ENCODE measurements at regions not wholly inside any gene's neighbourhood (a gene's known extent, or its start where the extent isn't known, plus 50 kb on each side); places are given as distances from the start of the nearest gene placed in this dataset.
"Not testable (repeated sequence)": the region's sequence is repeated elsewhere in the genome, so short reads cannot be mapped to it uniquely, and the experiment has no call there.

GRCh38 chr3:105979961-105980360 lies 111.1 kb upstream of the CBLB start:
- H3K9me3 ChIP-seq (replicated peaks; ENCODE audit: low read length): peaks cover 2% of the 10 kb centered on the region
- H3K4me1 ChIP-seq (ENCODE audit: control insufficient read depth, insufficient read depth, low read length): no peaks in the 10 kb centered on the region
- no peaks in the 10 kb centered on the region for H3K27me3 ChIP-seq (ENCODE audit: control insufficient read depth, insufficient read depth, low read length)
- no peak overlapping the region for H3K4me3 ChIP-seq (ENCODE audit: low read length)
- no peak overlapping the region for H3K4me2 ChIP-seq (ENCODE audit: low read length)
- no peak overlapping the region for H3K9ac ChIP-seq (ENCODE audit: low read depth, low read length)
- no peaks in the 10 kb centered on the region for H3K36me3 ChIP-seq (ENCODE audit: insufficient read depth, low read length)

GRCh38 chr3:105982207-105982606 lies 113.4 kb upstream of the CBLB start:
- no peak overlapping the region for H3K4me2 ChIP-seq (ENCODE audit: low read length)
- no peaks in the 10 kb centered on the region for H3K27me3 ChIP-seq (ENCODE audit: control insufficient read depth, insufficient read depth, low read length)
- no peak overlapping the region for H3K9ac ChIP-seq (ENCODE audit: low read depth, low read length)
- peaks cover 2% of the 10 kb centered on the region for H3K9me3 ChIP-seq (replicated peaks; ENCODE audit: low read length)
- H3K4me1 ChIP-seq (ENCODE audit: control insufficient read depth, insufficient read depth, low read length): no peaks in the 10 kb centered on the region
- no peaks in the 10 kb centered on the region for H3K36me3 ChIP-seq (ENCODE audit: insufficient read depth, low read length)
- H3K4me3 ChIP-seq (ENCODE audit: low read length): no peak overlapping the region

- Histone ChIP-seq H3K27me3 (ENCODE audit: control insufficient read depth, insufficient read depth, low read length) (no peaks in the 10 kb centered on the region), H3K9ac (ENCODE audit: low read depth, low read length) (no peak overlapping the region), H3K4me2 (ENCODE audit: low read length) (no peak overlapping the region), H3K36me3 (ENCODE audit: insufficient read depth, low read length) (no peaks in the 10 kb centered on the region), H3K4me1 (ENCODE audit: control insufficient read depth, insufficient read depth, low read length) (no peaks in the 10 kb centered on the region), H3K9me3 (replicated peaks; ENCODE audit: low read length) (peaks cover 2% of the 10 kb centered on the region), H3K4me3 (ENCODE audit: low read length) (no peak overlapping the region)
Observed at GRCh38 chr3:105984837-105985236, 116.0 kb upstream of the CBLB start.

- H3K4me2 ChIP-seq (ENCODE audit: low read length); H3K27me3 ChIP-seq (ENCODE audit: control insufficient read depth, insufficient read depth, low read length); H3K4me3 ChIP-seq (ENCODE audit: low read length); H3K9me3 ChIP-seq (replicated peaks; ENCODE audit: low read length); H3K36me3 ChIP-seq (ENCODE audit: insufficient read depth, low read length); H3K9ac ChIP-seq (ENCODE audit: low read depth, low read length); H3K4me1 ChIP-seq (ENCODE audit: control insufficient read depth, insufficient read depth, low read length): not testable (repeated sequence)
Observed at GRCh38 chr3:105986343-105986742, 117.5 kb upstream of the CBLB start.

- Histone ChIP-seq H3K9ac (ENCODE audit: low read depth, low read length) (no peak overlapping the region), H3K4me3 (ENCODE audit: low read length) (no peak overlapping the region)
Observed at GRCh38 chr3:105987809-105988208, 119.0 kb upstream of the CBLB start.

GRCh38 chr3:105988540-105989212 lies 119.9 kb upstream of the CBLB start:
- no peaks in the 10 kb centered on the region for H3K27me3 ChIP-seq (ENCODE audit: control insufficient read depth, insufficient read depth, low read length)
- no peak overlapping the region for H3K4me3 ChIP-seq (ENCODE audit: low read length)
- no peak overlapping the region for H3K4me2 ChIP-seq (ENCODE audit: low read length)
- H3K9ac ChIP-seq (ENCODE audit: low read depth, low read length): no peak overlapping the region
- H3K36me3 ChIP-seq (ENCODE audit: insufficient read depth, low read length): no peaks in the 10 kb centered on the region
- no peaks in the 10 kb centered on the region for H3K4me1 ChIP-seq (ENCODE audit: control insufficient read depth, insufficient read depth, low read length)
- H3K9me3 ChIP-seq (replicated peaks; ENCODE audit: low read length): peaks cover under 1% of the 10 kb centered on the region

More at GRCh38 chr3:105987809-105988208, 119.0 kb upstream of the CBLB start:
- Histone ChIP-seq H3K9me3 (replicated peaks; ENCODE audit: low read length) (peaks cover 2% of the 10 kb centered on the region), H3K27me3 (ENCODE audit: control insufficient read depth, insufficient read depth, low read length) (no peaks in the 10 kb centered on the region), H3K4me2 (ENCODE audit: low read length) (no peak overlapping the region), H3K36me3 (ENCODE audit: insufficient read depth, low read length) (no peaks in the 10 kb centered on the region), H3K4me1 (ENCODE audit: control insufficient read depth, insufficient read depth, low read length) (no peaks in the 10 kb centered on the region)

GRCh38 chr3:105996781-105997180 lies 128.0 kb upstream of the CBLB start:
- no peak overlapping the region for H3K4me3 ChIP-seq (ENCODE audit: low read length)
- no peak overlapping the region for H3K9ac ChIP-seq (ENCODE audit: low read depth, low read length)
- no peaks in the 10 kb centered on the region for H3K27me3 ChIP-seq (ENCODE audit: control insufficient read depth, insufficient read depth, low read length)
- H3K4me2 ChIP-seq (ENCODE audit: low read length): no peak overlapping the region
- no peaks in the 10 kb centered on the region for H3K9me3 ChIP-seq (replicated peaks; ENCODE audit: low read length)
- H3K36me3 ChIP-seq (ENCODE audit: insufficient read depth, low read length): no peaks in the 10 kb centered on the region
- peaks cover 15% of the 10 kb centered on the region for H3K4me1 ChIP-seq (ENCODE audit: control insufficient read depth, insufficient read depth, low read length)

GRCh38 chr3:105997466-105997799 lies 128.6 kb upstream of the CBLB start:
- Histone ChIP-seq H3K9ac (ENCODE audit: low read depth, low read length) (no peak overlapping the region), H3K4me3 (ENCODE audit: low read length) (no peak overlapping the region)

GRCh38 chr3:105997800-105998526 lies 129.2 kb upstream of the CBLB start:
- H3K4me2 ChIP-seq (ENCODE audit: low read length): peak overlapping the region; percentile 76
- peak overlapping the region; percentile 73 for H3K9ac ChIP-seq (ENCODE audit: low read depth, low read length)
- H3K4me1 ChIP-seq (ENCODE audit: control insufficient read depth, insufficient read depth, low read length): peaks cover 15% of the 10 kb centered on the region
- H3K36me3 ChIP-seq (ENCODE audit: insufficient read depth, low read length): no peaks in the 10 kb centered on the region
- no peaks in the 10 kb centered on the region for H3K27me3 ChIP-seq (ENCODE audit: control insufficient read depth, insufficient read depth, low read length)
- H3K9me3 ChIP-seq (replicated peaks; ENCODE audit: low read length): no peaks in the 10 kb centered on the region
- H3K4me3 ChIP-seq (ENCODE audit: low read length): peak overlapping the region; percentile 54

More at GRCh38 chr3:105997466-105997799, 128.6 kb upstream of the CBLB start:
- peak overlapping the region; percentile 76 for H3K4me2 ChIP-seq (ENCODE audit: low read length)
- no peaks in the 10 kb centered on the region for H3K36me3 ChIP-seq (ENCODE audit: insufficient read depth, low read length)
- peaks cover 15% of the 10 kb centered on the region for H3K4me1 ChIP-seq (ENCODE audit: control insufficient read depth, insufficient read depth, low read length)
- no peaks in the 10 kb centered on the region for H3K27me3 ChIP-seq (ENCODE audit: control insufficient read depth, insufficient read depth, low read length)
- H3K9me3 ChIP-seq (replicated peaks; ENCODE audit: low read length): no peaks in the 10 kb centered on the region

GRCh38 chr3:105999856-106000255 lies 131.0 kb upstream of the CBLB start:
- Histone ChIP-seq H3K4me1 (ENCODE audit: control insufficient read depth, insufficient read depth, low read length) (peaks cover 26% of the 10 kb centered on the region), H3K4me2 (ENCODE audit: low read length) (no peak overlapping the region), H3K36me3 (ENCODE audit: insufficient read depth, low read length) (no peaks in the 10 kb centered on the region), H3K27me3 (ENCODE audit: control insufficient read depth, insufficient read depth, low read length) (no peaks in the 10 kb centered on the region), H3K9me3 (replicated peaks; ENCODE audit: low read length) (no peaks in the 10 kb centered on the region), H3K9ac (ENCODE audit: low read depth, low read length) (no peak overlapping the region), H3K4me3 (ENCODE audit: low read length) (no peak overlapping the region)

GRCh38 chr3:106001923-106002322 lies 133.1 kb upstream of the CBLB start:
- Histone ChIP-seq H3K27me3 (ENCODE audit: control insufficient read depth, insufficient read depth, low read length) (no peaks in the 10 kb centered on the region), H3K9me3 (replicated peaks; ENCODE audit: low read length) (no peaks in the 10 kb centered on the region), H3K9ac (ENCODE audit: low read depth, low read length) (no peak overlapping the region), H3K36me3 (ENCODE audit: insufficient read depth, low read length) (no peaks in the 10 kb centered on the region), H3K4me2 (ENCODE audit: low read length) (no peak overlapping the region), H3K4me3 (ENCODE audit: low read length) (no peak overlapping the region), H3K4me1 (ENCODE audit: control insufficient read depth, insufficient read depth, low read length) (peaks cover 43% of the 10 kb centered on the region)

Data from skeletal muscle satellite cell (primary cell).